ENCODE measurements at regions not wholly inside any gene's neighbourhood (a gene's known extent, or its start where the extent isn't known, plus 50 kb on each side); places are given as distances from the start of the nearest gene placed in this dataset.
"Not testable (repeated sequence)": the region's sequence is repeated elsewhere in the genome, so short reads cannot be mapped to it uniquely, and the experiment has no call there.

- POLR2A ChIA-PET = no interaction called here
- Mint-ChIP-seq H3K9me3 (no peaks in the 10 kb centered on the region), H3K36me3 (ENCODE audit: low read depth) (no peaks in the 10 kb centered on the region), H3K27me3 (no peaks in the 10 kb centered on the region), H3K4me1 (no peaks in the 10 kb centered on the region), H3K4me3 (no peak overlapping the region), H3K27ac (no peak overlapping the region)
- no peak for ATAC-seq (ENCODE audit: low read depth)
- no peak for DNase-seq
- CTCF ChIA-PET = no interaction called here
- no peak for TF ChIP-seq CTCF (IDR thresholded peaks at IDR 0.05)
- intact Hi-C loops (cut with micrococcal nuclease) = no loop called here
Observed at GRCh38 chr3:81989274-81989673, 227.8 kb upstream of the GBE1 start.

GRCh38 chr3:81987412-81987811 is 226.0 kb upstream of the GBE1 start:
- ATAC-seq (ENCODE audit: low read depth); H3K9me3 Mint-ChIP-seq; H3K4me3 Mint-ChIP-seq; H3K36me3 Mint-ChIP-seq (ENCODE audit: low read depth); H3K4me1 Mint-ChIP-seq; CTCF ChIA-PET; intact Hi-C loops (cut with micrococcal nuclease); POLR2A ChIA-PET; DNase-seq; H3K27me3 Mint-ChIP-seq; H3K27ac Mint-ChIP-seq: not testable (repeated sequence)

- intact Hi-C loops (cut with micrococcal nuclease) = no loop called here
- DNase-seq (no peak), ATAC-seq (ENCODE audit: low read depth) (no peak)
- Mint-ChIP-seq H3K27ac (no peak overlapping the region), H3K27me3 (no peaks in the 10 kb centered on the region), H3K36me3 (ENCODE audit: low read depth) (no peaks in the 10 kb centered on the region), H3K4me3 (no peak overlapping the region), H3K4me1 (no peaks in the 10 kb centered on the region), H3K9me3 (no peaks in the 10 kb centered on the region)
- CTCF ChIA-PET = no interaction called here
- no peak for TF ChIP-seq CTCF (IDR thresholded peaks at IDR 0.05)
- POLR2A ChIA-PET = no interaction called here
Observed at GRCh38 chr3:81985996-81986723, 224.7 kb upstream of the GBE1 start.

- no peak for TF ChIP-seq CTCF (IDR thresholded peaks at IDR 0.05)
- H3K9me3 Mint-ChIP-seq = peaks cover under 1% of the 10 kb centered on the region
- H3K27me3 Mint-ChIP-seq = no peaks in the 10 kb centered on the region
- ATAC-seq (ENCODE audit: low read depth) (no peak), DNase-seq (no peak)
- intact Hi-C loops (cut with micrococcal nuclease) = no loop called here
- H3K27ac Mint-ChIP-seq = no peak overlapping the region
- H3K36me3 Mint-ChIP-seq (ENCODE audit: low read depth) = no peaks in the 10 kb centered on the region
- CTCF ChIA-PET = no interaction called here
- POLR2A ChIA-PET = no interaction called here
- no peak overlapping the region for H3K4me3 Mint-ChIP-seq
- H3K4me1 Mint-ChIP-seq = no peaks in the 10 kb centered on the region
Observed at GRCh38 chr3:81983382-81983781, 221.9 kb upstream of the GBE1 start.

- Mint-ChIP-seq H3K4me1 (no peaks in the 10 kb centered on the region), H3K9me3 (peaks cover 3% of the 10 kb centered on the region), H3K27ac (no peak overlapping the region), H3K36me3 (ENCODE audit: low read depth) (no peaks in the 10 kb centered on the region), H3K4me3 (no peak overlapping the region), H3K27me3 (no peaks in the 10 kb centered on the region)
- intact Hi-C loops (cut with micrococcal nuclease) = no loop called here
- ATAC-seq (ENCODE audit: low read depth) = no peak
- CTCF ChIA-PET = no interaction called here
- no peak for DNase-seq
- POLR2A ChIA-PET = no interaction called here
- no peak for TF ChIP-seq CTCF (IDR thresholded peaks at IDR 0.05)
Observed at GRCh38 chr3:81980596-81981494, 219.4 kb upstream of the GBE1 start.

Data from activated B cell treated with CpG ODN at 0.5 μM for 24 hours (primary cell).